Activated T-cell treated with anti-CD3 and anti-CD28 coated beads for 48 hours (primary cell): ENCODE measurements at regions not wholly inside any gene's neighbourhood (a gene's known extent, or its start where the extent isn't known, plus 50 kb on each side); places are given as distances from the start of the nearest gene placed in this dataset.

Experiments
- DNase-seq: peaks from one replicate; pipeline ENCODE4 v3.0.0-alpha.2; 2020; ENCODE audit warnings: low read depth

- no peak for DNase-seq
Observed at GRCh38 chr3:150161011-150161410, 190.3 kb upstream of the PFN2 start.

DNA sequence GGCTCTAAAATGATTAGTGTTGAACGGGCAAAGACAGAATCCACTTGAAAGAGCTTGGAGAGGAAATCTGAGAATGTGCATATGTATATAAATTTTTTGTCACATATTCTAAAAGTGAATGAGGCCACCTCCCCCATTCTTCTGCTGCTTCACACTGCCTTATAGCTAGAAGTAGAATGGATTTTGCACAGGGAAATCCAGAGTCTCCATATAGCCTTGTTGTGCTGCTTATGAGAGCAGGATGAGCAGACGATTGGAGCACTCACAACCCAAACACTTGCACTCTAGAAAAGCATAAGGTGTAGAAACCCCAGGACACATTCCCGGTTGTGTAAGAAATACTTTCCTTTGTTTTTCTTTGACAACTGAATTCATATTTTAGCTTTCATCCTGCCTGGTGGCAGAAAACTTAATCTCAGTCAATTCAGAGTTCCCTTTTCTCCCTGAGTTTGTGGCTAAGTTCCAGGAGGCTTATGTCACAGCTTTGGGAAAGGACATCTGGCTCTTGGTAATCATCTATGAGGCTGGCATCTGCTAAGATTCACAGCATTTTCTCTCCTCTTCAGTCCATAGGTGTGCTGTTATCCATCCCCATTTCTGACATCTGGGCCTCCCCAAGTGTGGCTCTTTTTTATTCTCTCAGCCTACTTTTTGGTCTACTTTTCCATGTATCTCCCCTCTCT lies 188.4 kb upstream of the PFN2 start:
- no peak for DNase-seq

DNA sequence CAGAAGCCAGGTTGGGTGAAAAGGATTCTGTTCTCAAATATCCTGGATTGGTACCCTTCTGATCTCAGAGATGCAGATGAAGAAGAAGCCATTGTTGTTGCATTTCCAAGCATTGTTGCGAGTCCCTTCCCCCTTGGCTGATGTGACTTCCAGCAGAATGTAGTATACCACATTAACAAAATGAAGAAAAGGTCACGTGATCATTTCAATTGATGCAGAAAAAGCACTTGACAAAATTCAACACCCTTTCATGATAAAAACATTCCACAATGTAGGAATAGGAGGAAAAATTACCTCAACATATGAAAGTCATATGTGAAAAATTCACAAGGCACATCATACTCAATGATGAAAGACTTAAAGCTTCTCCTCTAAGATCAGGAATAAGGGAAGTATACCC lies 181.9 kb upstream of the PFN2 start:
- no peak for DNase-seq

GRCh38 chr3:150150633-150151032 lies 179.9 kb upstream of the PFN2 start:
- DNase-seq, result no peak

- no peak for DNase-seq
Observed at GRCh38 chr3:150149651-150150051, 179.0 kb upstream of the PFN2 start.

- no peak for DNase-seq
Observed at GRCh38 chr3:150148227-150148626, 177.5 kb upstream of the PFN2 start.

DNA sequence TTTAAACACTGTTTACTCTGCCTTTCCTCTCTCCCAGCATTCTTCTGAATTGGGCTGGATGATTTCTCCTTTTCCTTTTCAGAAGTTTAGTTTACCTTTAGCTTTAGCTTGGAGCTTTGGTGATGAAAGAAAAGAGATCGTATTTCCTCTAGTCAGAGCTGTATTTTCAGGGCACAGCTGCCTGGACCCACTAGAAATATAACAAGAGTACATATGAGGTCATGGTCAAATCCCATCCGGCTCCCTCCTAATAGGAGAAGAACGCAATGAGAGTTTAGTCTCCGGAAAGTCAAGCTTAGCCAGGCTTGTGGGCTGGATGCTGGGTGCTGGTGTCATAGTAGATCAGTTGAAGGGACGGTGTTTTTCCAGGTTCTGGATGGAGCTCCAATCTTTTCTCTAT lies 177.1 kb upstream of the PFN2 start:
- DNase-seq, result no peak

DNA sequence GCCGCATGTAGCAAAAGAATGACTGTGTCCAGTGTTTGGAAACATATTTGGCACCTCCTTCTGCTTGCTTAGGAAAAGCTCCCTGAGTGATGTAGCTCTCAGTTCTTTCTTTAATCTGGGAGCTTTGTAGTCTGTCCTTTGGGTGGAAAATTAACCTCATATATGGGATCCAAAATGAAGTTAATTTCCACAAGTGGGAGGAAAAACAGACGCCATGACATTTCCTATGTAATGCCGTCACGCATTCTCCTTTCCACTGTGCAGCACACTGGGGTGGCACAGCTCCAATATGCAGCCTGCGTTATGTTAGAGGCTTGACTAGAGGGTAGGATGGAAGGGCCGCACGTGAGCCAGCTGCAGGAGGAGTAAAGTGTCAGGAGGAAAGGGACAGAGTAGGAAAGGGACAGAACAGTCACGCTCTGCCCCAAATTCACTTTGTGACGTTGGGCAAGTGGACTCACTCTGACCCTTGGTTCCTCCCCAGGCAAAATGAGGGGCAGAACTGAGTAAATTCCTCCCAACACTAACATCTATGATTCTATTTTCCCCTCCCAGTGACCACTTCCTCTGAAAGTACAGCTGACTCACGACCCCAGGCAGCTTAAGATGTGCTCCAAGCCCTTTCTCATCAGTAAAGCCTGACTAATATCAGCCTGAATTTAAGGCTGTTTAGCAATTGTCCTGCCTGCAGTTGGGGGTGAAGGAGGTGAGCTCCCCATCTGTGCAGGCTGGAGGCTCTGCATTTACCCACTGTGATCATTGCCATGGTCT lies 176.5 kb upstream of the PFN2 start:
- DNase-seq, result peak; percentile 1

DNA sequence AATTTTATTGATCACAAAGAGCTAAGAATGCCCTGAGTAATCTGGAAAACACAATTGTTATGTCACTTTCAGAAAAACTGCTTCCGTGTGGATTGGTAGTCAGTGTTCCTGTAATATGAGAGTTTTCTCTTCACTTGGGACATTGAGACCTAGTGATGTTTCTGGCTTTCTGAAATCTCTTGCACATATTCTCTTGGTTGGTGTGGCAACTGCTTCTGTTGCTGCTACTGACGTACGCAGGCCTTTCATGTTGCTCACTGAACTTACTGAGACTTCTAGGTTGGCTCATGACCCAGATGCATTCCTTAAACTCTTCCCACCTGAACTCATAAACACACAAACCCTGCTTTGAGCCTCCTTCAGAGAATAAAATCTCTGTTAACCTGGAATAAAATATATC lies 175.0 kb upstream of the PFN2 start:
- no peak for DNase-seq

DNA sequence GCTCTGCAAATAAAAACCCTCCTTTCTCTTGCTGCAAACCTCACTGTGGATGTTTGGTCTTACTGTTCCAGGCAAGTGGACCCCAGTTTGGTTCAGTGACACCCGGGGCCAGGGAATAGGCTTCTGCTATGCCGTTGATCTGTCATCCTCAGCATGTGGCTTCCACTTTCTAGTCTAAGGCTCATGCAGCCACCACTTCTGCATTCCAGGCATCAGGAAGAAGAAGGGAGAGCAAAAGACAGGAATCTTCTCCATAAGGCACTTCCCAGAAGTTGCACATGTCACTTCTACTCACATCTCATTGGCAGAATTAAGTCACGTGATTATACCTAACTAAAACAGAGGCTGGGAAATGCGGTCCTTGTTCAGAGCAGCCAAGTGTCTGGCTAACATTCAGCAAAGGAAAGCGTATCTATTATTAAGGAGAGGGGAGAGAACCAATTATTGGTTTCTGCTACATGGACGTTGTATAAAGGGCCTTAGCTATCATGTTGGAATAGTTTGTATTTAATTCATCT lies 173.6 kb upstream of the PFN2 start:
- DNase-seq, result no peak

GRCh38 chr3:150142936-150143335 lies 172.2 kb upstream of the PFN2 start:
- DNase-seq, result no peak

DNA sequence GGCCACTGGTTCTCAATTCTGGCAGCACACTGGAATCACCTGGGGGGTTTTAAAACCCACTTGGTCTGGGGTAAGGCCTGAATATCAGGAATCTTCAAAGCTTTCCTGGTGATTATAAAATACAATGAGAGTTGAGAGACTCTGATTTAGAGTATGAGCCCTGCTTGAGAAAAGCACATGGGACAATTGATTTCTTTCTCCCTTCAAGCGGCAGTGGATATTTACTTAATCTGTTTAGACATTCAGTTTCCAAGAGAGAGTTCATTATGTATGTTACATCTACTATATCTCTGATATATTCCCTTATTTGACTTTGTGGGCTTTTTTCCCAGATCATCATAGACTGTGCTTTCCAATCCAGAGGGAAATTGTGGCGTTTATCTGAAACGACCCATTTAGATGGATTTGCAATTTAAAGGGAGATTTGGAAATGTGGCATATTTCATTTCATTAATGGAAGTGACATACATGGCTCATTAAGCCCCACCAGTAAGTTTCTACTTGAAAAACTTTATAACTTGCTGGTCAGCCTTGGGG lies 171.2 kb upstream of the PFN2 start:
- no peak for DNase-seq

DNA sequence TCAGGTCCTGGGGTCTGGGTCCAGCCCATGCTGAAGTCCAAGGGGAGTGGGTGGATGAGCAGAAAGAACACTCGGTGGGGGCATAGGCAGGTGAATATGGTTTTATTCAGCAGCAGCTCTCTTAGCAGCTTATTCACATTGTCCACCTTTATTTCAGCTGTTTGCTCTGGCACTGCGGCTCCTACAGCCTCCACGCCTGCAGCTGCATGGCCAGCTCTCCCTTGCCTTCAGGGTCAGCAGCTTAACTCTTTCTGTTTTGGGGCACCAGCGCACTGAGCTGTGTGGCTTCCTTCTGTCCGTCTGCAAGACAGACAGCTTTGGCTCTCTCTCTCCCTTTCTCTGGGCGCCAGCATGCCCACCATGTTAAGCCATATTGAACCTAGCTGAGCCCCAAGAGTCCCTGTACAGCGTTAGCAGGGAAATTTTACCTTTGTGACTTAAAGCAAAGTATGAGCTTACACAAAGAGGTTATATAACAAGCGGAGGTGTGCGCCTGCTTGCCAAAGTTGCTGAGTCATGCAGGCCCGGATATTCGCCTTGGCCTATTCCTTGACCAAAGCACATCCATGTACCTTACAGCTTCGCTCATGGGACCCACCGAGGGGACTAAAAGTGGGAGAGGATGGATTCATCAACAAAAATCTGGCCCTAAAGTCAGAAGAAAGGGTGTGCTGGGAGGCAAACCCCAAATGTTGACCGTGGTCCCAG lies 170.1 kb upstream of the PFN2 start:
- DNase-seq, result no peak

GRCh38 chr3:150138824-150139223 lies 168.1 kb upstream of the PFN2 start:
- DNase-seq, result no peak

- no peak for DNase-seq
Observed at GRCh38 chr3:150136242-150136641, 165.5 kb upstream of the PFN2 start.

- no peak for DNase-seq
Observed at GRCh38 chr3:150135287-150135721, 164.6 kb upstream of the PFN2 start.

DNA sequence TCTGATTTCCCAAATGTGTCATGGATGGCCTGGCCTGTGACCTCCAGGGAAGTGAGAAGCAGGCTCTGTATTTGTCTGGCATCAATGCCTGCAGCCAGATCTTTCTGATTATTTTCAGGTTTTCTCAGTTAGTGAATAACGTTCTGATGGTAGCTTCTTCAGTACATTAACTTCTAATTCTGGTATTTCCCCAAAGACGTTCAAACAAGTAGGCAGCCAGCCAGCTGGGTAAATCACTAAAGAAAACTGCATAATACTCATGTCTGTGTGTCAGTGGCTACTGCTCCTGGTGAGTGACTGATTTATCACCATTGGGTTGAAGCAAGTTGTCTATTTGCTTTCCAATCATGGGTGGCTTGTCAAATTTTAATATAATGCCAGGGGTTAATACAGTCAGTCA lies 162.6 kb upstream of the PFN2 start:
- no peak for DNase-seq

DNA sequence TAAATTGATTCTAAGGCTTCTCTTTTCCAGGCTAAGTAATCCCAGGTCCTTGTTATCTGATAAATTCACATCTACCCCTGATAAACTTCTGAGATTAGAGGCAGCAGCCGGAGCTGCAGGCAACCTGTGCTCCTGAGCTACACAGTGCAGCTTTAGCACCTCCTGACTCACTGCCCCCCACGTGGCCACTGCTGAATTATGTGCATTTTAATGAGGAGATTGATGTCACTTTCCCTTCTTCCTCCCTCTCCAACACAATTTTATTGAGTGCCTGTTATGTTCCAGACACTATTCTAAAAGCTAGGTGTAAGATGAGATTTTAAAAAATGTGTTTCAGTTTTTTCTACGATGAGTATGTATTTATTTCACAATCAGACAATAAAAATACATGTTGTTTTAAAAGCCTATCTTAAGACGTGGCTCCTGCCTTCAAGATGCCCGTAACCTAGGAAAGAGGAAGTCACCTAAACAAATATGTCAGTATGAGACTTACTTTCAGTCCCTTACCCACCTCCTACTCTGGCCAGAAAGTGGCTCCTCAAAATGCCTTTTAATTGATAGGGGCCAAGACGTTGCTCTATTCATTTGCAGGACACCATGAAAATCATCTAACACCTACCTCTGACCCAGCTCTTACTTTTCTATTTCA lies 161.5 kb upstream of the PFN2 start:
- DNase-seq, result no peak

DNA sequence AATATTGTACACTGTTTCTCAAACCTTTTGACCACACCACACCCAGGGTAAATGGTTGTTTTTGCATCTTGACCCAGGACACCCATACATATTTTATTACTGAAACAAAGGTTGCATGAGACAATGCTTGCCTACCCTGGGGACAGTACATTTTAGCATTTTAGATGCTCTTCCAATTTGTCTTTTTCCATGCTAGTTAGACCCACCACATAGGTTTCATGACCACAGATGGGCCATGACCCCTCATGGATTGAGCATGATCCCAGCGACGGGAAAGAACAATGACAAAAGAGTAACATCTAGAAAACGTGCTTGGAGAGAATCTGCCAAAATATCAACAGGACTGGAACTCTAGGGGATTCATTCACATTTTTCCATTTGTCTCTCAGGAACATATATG lies 161.0 kb upstream of the PFN2 start:
- DNase-seq, result no peak

DNA sequence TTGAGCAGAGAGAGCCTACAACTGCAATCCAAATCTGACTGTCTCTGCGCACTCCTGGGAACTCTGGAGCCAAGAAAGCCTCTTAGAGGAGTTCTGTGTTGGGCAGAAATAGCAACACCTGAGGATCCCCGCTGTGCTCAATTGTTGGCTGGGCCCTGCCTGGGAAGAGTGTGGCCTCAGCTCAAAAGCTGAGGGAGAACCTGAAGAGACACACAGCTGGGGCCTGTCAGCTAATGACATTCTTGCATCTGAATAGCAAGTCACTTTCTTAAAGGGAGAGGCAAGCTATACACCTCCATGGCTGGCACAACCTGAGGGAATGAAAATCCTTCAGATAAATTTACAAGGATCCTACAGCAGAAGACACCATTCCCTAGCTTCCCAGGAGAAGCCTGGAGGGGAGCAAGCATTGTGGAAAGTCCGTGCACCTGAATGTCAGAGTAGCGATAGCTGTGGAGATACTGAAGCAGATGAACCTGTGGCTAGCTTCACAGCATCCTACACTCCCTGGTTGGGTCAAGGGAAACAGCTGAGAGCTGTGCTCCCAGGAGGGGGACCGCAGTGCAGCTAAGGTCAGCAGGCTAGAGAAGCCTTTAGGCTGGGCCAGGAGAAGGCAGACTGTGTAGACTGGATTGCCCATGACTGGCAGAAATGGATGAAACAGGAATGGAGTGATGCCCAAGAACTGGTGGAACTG lies 159.9 kb upstream of the PFN2 start:
- DNase-seq, result no peak

DNA sequence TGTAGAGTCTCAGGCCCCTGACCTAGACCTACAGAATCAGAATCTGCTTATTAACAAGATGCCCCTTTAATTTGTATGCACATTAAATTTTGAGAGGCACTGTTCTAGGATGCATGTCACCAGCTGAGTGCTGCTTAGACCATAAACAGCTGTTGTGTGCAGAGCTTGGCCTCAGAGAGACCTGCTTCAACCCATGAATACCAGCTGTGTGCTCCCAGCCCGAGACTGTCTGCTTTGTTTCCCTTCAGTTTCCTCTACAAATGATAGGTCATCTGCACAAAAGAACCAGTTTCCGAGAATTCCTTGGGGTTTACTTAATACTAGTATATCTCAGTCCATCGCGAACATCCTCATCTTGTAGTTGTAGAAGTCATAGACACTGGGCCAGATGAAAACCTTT lies 158.5 kb upstream of the PFN2 start:
- DNase-seq, result no peak

- DNase-seq, result no peak
Observed at GRCh38 chr3:150128126-150128525, 157.4 kb upstream of the PFN2 start.
